ENCODE measurements at regions not wholly inside any gene's neighbourhood (a gene's known extent, or its start where the extent isn't known, plus 50 kb on each side); places are given as distances from the start of the nearest gene placed in this dataset.

GRCh38 chr4:66959207-66959606 is 586.1 kb downstream of the CENPC start:
- TF ChIP-seq CTCF (IDR thresholded peaks at IDR 0.05; ENCODE audit: insufficient read depth, low read length, poor library complexity, severe bottlenecking) (no peak), EZH2phosphoT487 (conservative IDR thresholded peaks at IDR 0.05; ENCODE audit: low read length) (no peak)

Measured in SU-DHL-6 (cell line).